Activated CD4-positive, alpha-beta T cell treated with anti-CD3 and anti-CD28 coated beads, Interleukin-2, Interleukin-6, amounts not matched to agents 100 ng/mL and 50 ng/mL, durations not matched to agents 16 hours and 8 hours (primary cell): ENCODE measurements at regions not wholly inside any gene's neighbourhood (a gene's known extent, or its start where the extent isn't known, plus 50 kb on each side); places are given as distances from the start of the nearest gene placed in this dataset.

Source experiments
- DNase-seq: peaks from one replicate; pipeline ENCODE4 v3.0.0-alpha.2; 2020

GRCh38 chr16:13766334-13766733 lies 153.6 kb upstream of the ERCC4 start:
- DNase-seq, result no peak

GRCh38 chr16:13767215-13767614 lies 152.7 kb upstream of the ERCC4 start:
- DNase-seq, result no peak

- DNase-seq, result no peak
These were observed 151.5 kb upstream of the ERCC4 start for GRCh38 chr16:13768471-13768870.

- DNase-seq, result no peak
These were observed 149.5 kb upstream of the ERCC4 start for GRCh38 chr16:13770436-13770835.

GRCh38 chr16:13772782-13773181 lies 147.2 kb upstream of the ERCC4 start:
- DNase-seq, result no peak

- no peak for DNase-seq
These were observed 140.3 kb upstream of the ERCC4 start for GRCh38 chr16:13779676-13780075.

GRCh38 chr16:13780406-13781168 lies 139.4 kb upstream of the ERCC4 start:
- no peak for DNase-seq

GRCh38 chr16:13781169-13781564 lies 138.8 kb upstream of the ERCC4 start:
- DNase-seq, result no peak

GRCh38 chr16:13781575-13782338 lies 138.2 kb upstream of the ERCC4 start:
- no peak for DNase-seq

- DNase-seq, result no peak
These were observed 128.9 kb upstream of the ERCC4 start for GRCh38 chr16:13791095-13791494.

GRCh38 chr16:13793841-13794409 lies 126.0 kb upstream of the ERCC4 start:
- no peak for DNase-seq

GRCh38 chr16:13795131-13795530 lies 124.8 kb upstream of the ERCC4 start:
- DNase-seq, result no peak

- no peak for DNase-seq
These were observed 122.2 kb upstream of the ERCC4 start for GRCh38 chr16:13797718-13798117.

- DNase-seq, result no peak
These were observed 121.7 kb upstream of the ERCC4 start for GRCh38 chr16:13798211-13798610.

- no peak for DNase-seq
These were observed 116.0 kb upstream of the ERCC4 start for GRCh38 chr16:13803974-13804373.

GRCh38 chr16:13805951-13806350 lies 114.0 kb upstream of the ERCC4 start:
- no peak for DNase-seq

- no peak for DNase-seq
These were observed 113.3 kb upstream of the ERCC4 start for GRCh38 chr16:13806671-13807070.

GRCh38 chr16:13808102-13808501 lies 111.9 kb upstream of the ERCC4 start:
- no peak for DNase-seq

GRCh38 chr16:13809765-13810164 lies 110.2 kb upstream of the ERCC4 start:
- DNase-seq, result no peak

- DNase-seq, result no peak
These were observed 108.1 kb upstream of the ERCC4 start for GRCh38 chr16:13811834-13812233.

GRCh38 chr16:13816701-13817100 lies 103.3 kb upstream of the ERCC4 start:
- no peak for DNase-seq

GRCh38 chr16:13823501-13823900 lies 96.5 kb upstream of the ERCC4 start:
- DNase-seq, result no peak

GRCh38 chr16:13829697-13830299 lies 90.2 kb upstream of the ERCC4 start:
- DNase-seq, result no peak

GRCh38 chr16:13833515-13833914 lies 86.4 kb upstream of the ERCC4 start:
- no peak for DNase-seq
